WERI-Rb-1 (cell line): ENCODE measurements at regions not wholly inside any gene's neighbourhood (a gene's known extent, or its start where the extent isn't known, plus 50 kb on each side); places are given as distances from the start of the nearest gene placed in this dataset.

ENCODE experiments used
- DNase-seq: peaks from one replicate; pipeline ENCODE4 v3.0.0-alpha.2; 2020
- H3K27ac ChIP-seq: fragments of 250-450 bp; sonication (Bioruptor Pico); 2 replicates; pipeline ENCODE4 v1.5.1; 2020; ENCODE audit warnings: mild to moderate bottlenecking, moderate library complexity
- H3K27me3 ChIP-seq: fragments of 250-450 bp; sonication (Bioruptor Pico); 2 replicates; pipeline ENCODE4 v1.5.1; 2021; ENCODE audit warnings: mild to moderate bottlenecking, low read depth, moderate library complexity; ENCODE audit not compliant: insufficient read depth, severe bottlenecking
- H3K36me3 ChIP-seq: fragments of 250-450 bp; sonication (Bioruptor Pico); 2 replicates; pipeline ENCODE4 v1.5.1; 2020; ENCODE audit warnings: mild to moderate bottlenecking, moderate library complexity
- H3K4me3 ChIP-seq: 2 replicates; pipeline ENCODE4 v1.5.1; 2011; ENCODE audit warnings: low read depth, mild to moderate bottlenecking, control low read depth, low read length
- H3K9me3 ChIP-seq: fragments of 250-450 bp; sonication (Bioruptor Pico); 2 replicates; pipeline ENCODE4 v1.5.1; 2021; ENCODE audit warnings: mild to moderate bottlenecking, moderate library complexity; ENCODE audit not compliant: severe bottlenecking
- TF ChIP-seq, protein P1 (sequence below): IDR thresholded peaks from 2 replicates; pipeline ENCODE4 v1.5.1; 2011; ENCODE audit warnings: low read depth, mild to moderate bottlenecking, control low read depth, inconsistent platforms, low read length

DNA sequence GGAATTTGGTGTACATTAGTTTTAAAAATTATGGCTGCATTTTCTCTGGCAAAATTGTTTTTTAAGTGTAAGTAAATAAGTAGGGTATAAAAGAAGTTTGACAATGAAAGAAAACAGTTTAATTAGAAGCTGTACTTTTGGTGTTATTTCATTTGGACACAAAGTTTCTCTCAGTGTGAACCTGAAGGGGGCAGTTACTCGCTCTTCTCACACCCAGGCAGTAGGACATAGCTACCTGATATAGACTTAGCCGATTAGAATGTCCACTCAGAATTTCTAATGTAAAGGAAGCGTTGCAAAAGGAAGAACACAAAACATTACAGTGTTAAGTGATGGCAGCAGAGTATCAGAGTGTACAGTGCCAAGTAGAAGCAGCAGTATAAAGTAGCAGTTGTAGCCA lies 311.9 kb upstream of the TECRL start:
- Histone ChIP-seq H3K4me3 (no peak overlapping the region), H3K36me3 (no peaks in the 10 kb centered on the region), H3K9me3 (no peaks in the 10 kb centered on the region), H3K27me3 (no peaks in the 10 kb centered on the region), H3K27ac (no peak overlapping the region)
- TF ChIP-seq, protein P1, sequence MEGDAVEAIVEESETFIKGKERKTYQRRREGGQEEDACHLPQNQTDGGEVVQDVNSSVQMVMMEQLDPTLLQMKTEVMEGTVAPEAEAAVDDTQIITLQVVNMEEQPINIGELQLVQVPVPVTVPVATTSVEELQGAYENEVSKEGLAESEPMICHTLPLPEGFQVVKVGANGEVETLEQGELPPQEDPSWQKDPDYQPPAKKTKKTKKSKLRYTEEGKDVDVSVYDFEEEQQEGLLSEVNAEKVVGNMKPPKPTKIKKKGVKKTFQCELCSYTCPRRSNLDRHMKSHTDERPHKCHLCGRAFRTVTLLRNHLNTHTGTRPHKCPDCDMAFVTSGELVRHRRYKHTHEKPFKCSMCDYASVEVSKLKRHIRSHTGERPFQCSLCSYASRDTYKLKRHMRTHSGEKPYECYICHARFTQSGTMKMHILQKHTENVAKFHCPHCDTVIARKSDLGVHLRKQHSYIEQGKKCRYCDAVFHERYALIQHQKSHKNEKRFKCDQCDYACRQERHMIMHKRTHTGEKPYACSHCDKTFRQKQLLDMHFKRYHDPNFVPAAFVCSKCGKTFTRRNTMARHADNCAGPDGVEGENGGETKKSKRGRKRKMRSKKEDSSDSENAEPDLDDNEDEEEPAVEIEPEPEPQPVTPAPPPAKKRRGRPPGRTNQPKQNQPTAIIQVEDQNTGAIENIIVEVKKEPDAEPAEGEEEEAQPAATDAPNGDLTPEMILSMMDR, result no peak
- no peak for DNase-seq

DNA sequence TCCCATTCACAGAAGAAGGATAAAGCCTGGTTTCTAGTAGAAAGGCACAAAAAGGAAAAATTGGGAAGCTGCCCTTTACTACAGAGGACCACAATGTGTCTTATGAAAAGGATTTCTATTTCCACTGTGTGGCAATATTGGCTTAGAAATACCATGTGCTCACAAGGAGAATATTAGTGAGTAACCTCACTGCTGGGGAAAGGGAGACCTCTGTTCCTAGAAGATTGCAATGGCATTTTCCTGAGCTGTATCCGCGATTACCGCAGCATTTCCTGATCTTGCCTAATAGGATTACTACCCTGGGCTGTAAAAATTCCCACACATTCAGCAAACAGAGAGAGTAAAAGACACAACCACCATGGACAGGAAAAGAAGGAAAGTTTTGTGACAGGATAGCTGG lies 308.8 kb upstream of the TECRL start:
- Histone ChIP-seq H3K27ac (no peak overlapping the region), H3K4me3 (no peak overlapping the region), H3K36me3 (no peaks in the 10 kb centered on the region), H3K9me3 (no peaks in the 10 kb centered on the region), H3K27me3 (no peaks in the 10 kb centered on the region)
- DNase-seq, result peak; percentile 43
- TF ChIP-seq, protein P1, result peak; percentile 10; the same call in 1 of the 2 replicates

DNA sequence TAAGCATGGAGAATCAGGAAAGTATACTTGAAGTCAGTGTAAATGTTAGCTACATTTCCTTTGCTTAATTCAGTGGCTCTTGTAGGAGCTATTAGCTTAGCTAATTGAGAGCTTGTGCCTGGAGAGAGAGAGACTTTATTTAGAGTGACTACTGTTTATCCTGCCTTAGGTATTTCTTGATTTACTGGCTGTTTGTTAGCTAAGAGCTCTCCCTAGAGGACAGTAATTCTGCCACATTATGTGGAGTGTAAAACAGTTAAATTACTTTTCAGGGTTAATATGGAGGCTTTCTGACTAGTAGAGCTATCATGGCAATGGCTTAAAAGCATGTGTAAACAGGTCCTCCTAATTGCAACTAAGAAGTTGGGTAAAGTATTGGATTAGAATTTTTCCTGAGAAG lies 306.5 kb upstream of the TECRL start:
- Histone ChIP-seq H3K27ac (no peak overlapping the region), H3K4me3 (no peak overlapping the region), H3K27me3 (no peaks in the 10 kb centered on the region), H3K9me3 (no peaks in the 10 kb centered on the region), H3K36me3 (no peaks in the 10 kb centered on the region)
- TF ChIP-seq, protein P1, result no peak
- DNase-seq, result no peak

DNA sequence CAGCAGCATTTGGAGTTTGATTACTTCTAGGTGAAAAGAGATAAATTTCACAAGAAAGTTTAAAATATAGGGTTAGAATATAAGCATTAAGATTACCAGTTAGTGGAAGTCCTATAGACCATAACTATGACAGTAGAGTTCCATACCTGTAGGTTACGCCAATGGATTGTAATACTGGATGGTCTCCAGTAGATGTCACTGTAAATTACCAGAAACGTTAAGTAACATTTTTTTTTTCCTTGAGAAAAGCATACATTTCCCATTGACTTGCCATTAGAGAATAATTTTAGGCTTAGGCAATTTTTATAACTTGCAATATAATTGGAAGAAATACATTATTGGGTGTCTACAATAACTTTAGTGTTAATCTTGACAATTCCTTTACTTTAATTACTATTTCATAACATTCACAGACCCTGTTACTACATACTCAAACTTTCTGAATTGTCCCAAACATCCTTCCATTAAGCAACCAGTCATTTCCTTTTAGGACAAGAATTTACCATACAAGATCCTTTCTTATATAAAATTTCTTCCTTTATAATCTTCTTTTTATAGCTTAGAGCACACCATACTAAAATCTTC lies 304.1 kb upstream of the TECRL start:
- Histone ChIP-seq H3K27ac (no peak overlapping the region), H3K36me3 (no peaks in the 10 kb centered on the region), H3K4me3 (no peak overlapping the region), H3K9me3 (no peaks in the 10 kb centered on the region), H3K27me3 (no peaks in the 10 kb centered on the region)
- TF ChIP-seq, protein P1, result 0 out of 2 replicates have a peak, but pooled peaks have one; percentile 12
- no peak for DNase-seq

DNA sequence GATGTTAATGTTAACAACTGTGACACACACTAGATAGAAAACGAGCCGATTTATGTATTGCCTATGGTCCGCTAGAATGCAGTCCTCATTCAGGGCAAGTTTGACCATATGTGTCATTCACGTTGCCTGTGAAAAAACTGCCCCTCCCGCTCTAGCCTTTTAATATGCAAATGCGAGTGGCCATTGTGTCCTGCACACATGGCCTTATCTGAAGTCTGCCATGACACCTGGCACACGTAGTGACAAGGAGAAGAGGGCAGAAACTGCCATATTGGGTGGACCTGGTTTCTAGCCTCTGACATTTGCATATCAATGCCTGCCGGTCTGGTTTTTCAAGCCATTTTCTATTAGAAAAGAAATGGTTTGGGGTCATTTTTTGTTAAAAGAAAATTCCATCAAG lies 303.3 kb upstream of the TECRL start:
- H3K9me3 ChIP-seq, result no peaks in the 10 kb centered on the region
- TF ChIP-seq, protein P1, result no peak
- no peaks in the 10 kb centered on the region for H3K27me3 ChIP-seq
- H3K36me3 ChIP-seq, result no peaks in the 10 kb centered on the region
- no peak for DNase-seq
- no peak overlapping the region for H3K27ac ChIP-seq
- H3K4me3 ChIP-seq, result no peak overlapping the region

DNA sequence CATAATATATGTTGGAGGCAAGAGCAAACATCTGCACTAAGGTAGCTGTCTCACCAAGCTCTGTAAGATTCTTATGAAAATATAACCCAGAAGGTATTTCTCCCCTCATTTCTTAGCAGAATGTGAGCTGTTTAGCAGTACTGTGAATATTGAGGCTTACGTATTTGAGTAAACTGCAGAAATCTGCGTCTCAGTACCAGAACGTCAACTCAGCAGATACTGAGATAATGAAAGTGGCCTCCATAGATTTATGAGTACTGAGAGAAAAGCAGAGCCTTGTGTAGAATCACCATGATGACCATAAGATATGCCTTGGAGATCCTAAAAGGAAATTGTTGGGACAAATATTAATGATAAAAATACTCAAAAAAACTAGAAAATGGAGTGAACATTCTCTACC lies 296.7 kb upstream of the TECRL start:
- Histone ChIP-seq H3K4me3 (no peak overlapping the region), H3K27ac (no peak overlapping the region), H3K36me3 (no peaks in the 10 kb centered on the region), H3K9me3 (no peaks in the 10 kb centered on the region), H3K27me3 (no peaks in the 10 kb centered on the region)
- TF ChIP-seq, protein P1, result no peak
- no peak for DNase-seq
